C4-2B (cell line): ENCODE measurements at regions not wholly inside any gene's neighbourhood (a gene's known extent, or its start where the extent isn't known, plus 50 kb on each side); places are given as distances from the start of the nearest gene placed in this dataset.

Experiments used
- CTCF ChIP-seq: fragments of 450-650 bp; conservative IDR thresholded peaks from 2 replicates; pipeline ENCODE4 v1.5.1; 2017; ENCODE audit warnings: mild to moderate bottlenecking
- ZFX ChIP-seq: fragments of 450-650 bp; IDR thresholded peaks from 2 replicates; pipeline ENCODE4 v1.6.1; 2017

GRCh38 chr1:30345491-30346130 lies 377.8 kb downstream of the MATN1 start:
- no peak for TF ChIP-seq CTCF
- no peak for TF ChIP-seq ZFX
